Astrocyte (in vitro differentiated cells and primary cell): ENCODE measurements at regions not wholly inside any gene's neighbourhood (a gene's known extent, or its start where the extent isn't known, plus 50 kb on each side); places are given as distances from the start of the nearest gene placed in this dataset.

Experiments
- DNase-seq: peaks from one replicate; pipeline ENCODE4 v3.0.0-alpha.2; 2010; ENCODE audit warnings: low read depth
- FAIRE-seq: peaks from 2 replicates; lab custom pipeline; 2011; peaks lifted over from hg19 to GRCh38; lab: Jason Lieb, UNC
- H2AFZ ChIP-seq: 2 replicates; pipeline ENCODE4 v1.6.0; 2012; ENCODE audit warnings: low read depth, low read length, inconsistent platforms
- H3K27ac ChIP-seq: 2 replicates; pipeline ENCODE4 v1.5.1; 2011; ENCODE audit warnings: low read depth, low read length, inconsistent platforms
- H3K27me3 ChIP-seq: 2 replicates; pipeline ENCODE4 v1.6.0; 2011; ENCODE audit warnings: low read length, inconsistent platforms; ENCODE audit not compliant: insufficient read depth
- H3K36me3 ChIP-seq: 2 replicates; pipeline ENCODE4 v1.5.1; 2011; ENCODE audit warnings: low read length, inconsistent platforms; ENCODE audit not compliant: insufficient read depth
- H3K4me1 ChIP-seq: 2 replicates; pipeline ENCODE4 v1.5.1; 2011; ENCODE audit warnings: low read length, inconsistent platforms; ENCODE audit not compliant: insufficient read depth
- H3K4me2 ChIP-seq: 2 replicates; pipeline ENCODE4 v1.6.0; 2012; ENCODE audit warnings: low read length, inconsistent platforms
- H3K4me3 ChIP-seq: 2 replicates; pipeline ENCODE4 v1.5.1; 2011; ENCODE audit warnings: low read depth, mild to moderate bottlenecking, low read length, inconsistent platforms; ENCODE audit not compliant: insufficient read depth
- H3K79me2 ChIP-seq: 2 replicates; pipeline ENCODE4 v1.6.0; 2012; ENCODE audit warnings: mild to moderate bottlenecking, low read length, inconsistent platforms; ENCODE audit not compliant: insufficient read depth
- H3K9ac ChIP-seq: 2 replicates; pipeline ENCODE4 v1.6.0; 2012; ENCODE audit warnings: mild to moderate bottlenecking, low read length, inconsistent platforms
- H3K9me3 ChIP-seq: 2 replicates; pipeline ENCODE4 v1.5.1; 2012; ENCODE audit warnings: low read depth, mild to moderate bottlenecking, low read length, inconsistent platforms; ENCODE audit not compliant: insufficient read depth
- H4K20me1 ChIP-seq: 2 replicates; pipeline ENCODE4 v1.6.0; 2012; ENCODE audit warnings: low read length, inconsistent platforms; ENCODE audit not compliant: insufficient read depth
- H3K27ac Mint-ChIP-seq: one replicate; pipeline ENCODE4 v1.8.0; 2021; ENCODE audit warnings: mild to moderate bottlenecking, mixed read lengths; ENCODE audit not compliant: unreplicated experiment
- H3K27me3 Mint-ChIP-seq: one replicate; pipeline ENCODE4 v1.8.0; 2021; ENCODE audit warnings: low read depth, mixed read lengths; ENCODE audit not compliant: unreplicated experiment
- H3K36me3 Mint-ChIP-seq: one replicate; pipeline ENCODE4 v1.8.0; 2021; ENCODE audit warnings: low read depth, mixed read lengths; ENCODE audit not compliant: unreplicated experiment
- H3K4me1 Mint-ChIP-seq: one replicate; pipeline ENCODE4 v1.8.0; 2021; ENCODE audit warnings: low read depth, mixed read lengths; ENCODE audit not compliant: unreplicated experiment
- H3K4me3 Mint-ChIP-seq: one replicate; pipeline ENCODE4 v1.8.0; 2021; ENCODE audit warnings: mild to moderate bottlenecking, moderate library complexity, mixed read lengths; ENCODE audit not compliant: unreplicated experiment
- H3K9me3 Mint-ChIP-seq: one replicate; pipeline ENCODE4 v1.8.0; 2021; ENCODE audit warnings: mild to moderate bottlenecking, mixed read lengths; ENCODE audit not compliant: unreplicated experiment
- CTCF ChIP-seq: IDR thresholded peaks from 2 replicates; pipeline ENCODE4 v1.5.1; 2011; ENCODE audit warnings: low read depth, mild to moderate bottlenecking, inconsistent platforms, low read length, moderate library complexity; ENCODE audit not compliant: insufficient read depth
- EZH2 ChIP-seq: IDR thresholded peaks from 2 replicates; pipeline ENCODE4 v1.6.1; 2012; ENCODE audit warnings: mild to moderate bottlenecking, low read length, inconsistent platforms; ENCODE audit not compliant: insufficient read depth

GRCh38 chr5:118651002-118651401, 337.3 kb downstream of the DTWD2 start:
- DNase-seq (no peak), FAIRE-seq (no peak)
- H3K9ac ChIP-seq = no peak overlapping the region
- H3K4me1 ChIP-seq = no peaks in the 10 kb centered on the region
- Mint-ChIP-seq H3K4me3 (no peak overlapping the region), H3K9me3 (peaks cover 2% of the 10 kb centered on the region), H3K27ac (no peak overlapping the region), H3K36me3 (no peaks in the 10 kb centered on the region), H3K4me1 (no peaks in the 10 kb centered on the region), H3K27me3 (no peaks in the 10 kb centered on the region)
- no peak overlapping the region for H3K27ac ChIP-seq
- no peak for TF ChIP-seq CTCF
- no peak for TF ChIP-seq EZH2
- H3K4me2 ChIP-seq = no peak overlapping the region
- H4K20me1 ChIP-seq = no peaks in the 10 kb centered on the region
- H3K79me2 ChIP-seq = no peaks in the 10 kb centered on the region
- H3K4me3 ChIP-seq = no peak overlapping the region
- no peak overlapping the region for H2AFZ ChIP-seq
- H3K9me3 ChIP-seq = no peaks in the 10 kb centered on the region
- peaks cover 2% of the 10 kb centered on the region for H3K27me3 ChIP-seq
- H3K36me3 ChIP-seq = no peaks in the 10 kb centered on the region

GRCh38 chr5:118647587-118647986, 340.8 kb downstream of the DTWD2 start:
- Mint-ChIP-seq H3K36me3 (no peaks in the 10 kb centered on the region), H3K4me1 (no peaks in the 10 kb centered on the region), H3K27ac (no peak overlapping the region), H3K4me3 (no peak overlapping the region), H3K27me3 (no peaks in the 10 kb centered on the region), H3K9me3 (peaks cover 2% of the 10 kb centered on the region)
- Histone ChIP-seq H3K79me2 (no peaks in the 10 kb centered on the region), H4K20me1 (no peaks in the 10 kb centered on the region), H3K9ac (no peak overlapping the region), H3K4me1 (no peaks in the 10 kb centered on the region), H3K27ac (no peak overlapping the region), H3K9me3 (no peaks in the 10 kb centered on the region), H3K27me3 (peaks cover 2% of the 10 kb centered on the region), H3K4me2 (no peak overlapping the region), H3K36me3 (no peaks in the 10 kb centered on the region), H2AFZ (no peak overlapping the region), H3K4me3 (no peak overlapping the region)
- FAIRE-seq = no peak
- TF ChIP-seq EZH2 = no peak
- DNase-seq = no peak

GRCh38 chr5:118646917-118647316, 341.4 kb downstream of the DTWD2 start:
- FAIRE-seq = no peak
- H3K27ac Mint-ChIP-seq = no peak overlapping the region

More at GRCh38 chr5:118646917-118647316, 341.4 kb downstream of the DTWD2 start:
- no peak overlapping the region for H3K4me3 Mint-ChIP-seq
- TF ChIP-seq EZH2 (no peak), CTCF (no peak)
- H3K36me3 Mint-ChIP-seq = no peaks in the 10 kb centered on the region
- H3K4me1 Mint-ChIP-seq = no peaks in the 10 kb centered on the region
- Histone ChIP-seq H4K20me1 (no peaks in the 10 kb centered on the region), H3K9ac (no peak overlapping the region), H3K9me3 (no peaks in the 10 kb centered on the region), H3K27ac (no peak overlapping the region), H3K36me3 (no peaks in the 10 kb centered on the region), H3K27me3 (peaks cover 2% of the 10 kb centered on the region), H2AFZ (no peak overlapping the region), H3K4me3 (no peak overlapping the region), H3K4me1 (no peaks in the 10 kb centered on the region), H3K4me2 (no peak overlapping the region), H3K79me2 (no peaks in the 10 kb centered on the region)
- DNase-seq = no peak
- peaks cover 2% of the 10 kb centered on the region for H3K9me3 Mint-ChIP-seq
- no peaks in the 10 kb centered on the region for H3K27me3 Mint-ChIP-seq
